ENCODE measurements at regions not wholly inside any gene's neighbourhood (a gene's known extent, or its start where the extent isn't known, plus 50 kb on each side); places are given as distances from the start of the nearest gene placed in this dataset.

DNA sequence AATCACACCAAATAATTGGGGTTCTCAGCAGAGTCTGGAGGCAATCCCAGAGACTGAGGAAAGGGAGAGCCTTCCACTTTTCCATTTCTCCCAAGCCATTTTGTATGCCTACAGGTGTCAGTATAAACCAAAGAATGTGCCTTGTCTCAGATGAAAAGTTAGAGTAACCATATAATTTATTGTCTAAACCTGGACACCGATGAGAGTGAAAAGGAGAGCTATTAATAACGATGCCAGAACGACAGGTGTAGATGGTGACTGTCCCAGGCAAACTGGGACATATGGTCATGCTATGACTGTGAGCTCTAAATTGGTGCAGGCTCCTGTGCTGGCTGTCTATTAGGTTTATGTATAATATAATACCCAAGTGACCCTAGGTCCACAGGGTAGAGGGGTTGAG lies 219.6 kb downstream of the ARHGAP12 start:
- DNase-seq: no peak

DNA sequence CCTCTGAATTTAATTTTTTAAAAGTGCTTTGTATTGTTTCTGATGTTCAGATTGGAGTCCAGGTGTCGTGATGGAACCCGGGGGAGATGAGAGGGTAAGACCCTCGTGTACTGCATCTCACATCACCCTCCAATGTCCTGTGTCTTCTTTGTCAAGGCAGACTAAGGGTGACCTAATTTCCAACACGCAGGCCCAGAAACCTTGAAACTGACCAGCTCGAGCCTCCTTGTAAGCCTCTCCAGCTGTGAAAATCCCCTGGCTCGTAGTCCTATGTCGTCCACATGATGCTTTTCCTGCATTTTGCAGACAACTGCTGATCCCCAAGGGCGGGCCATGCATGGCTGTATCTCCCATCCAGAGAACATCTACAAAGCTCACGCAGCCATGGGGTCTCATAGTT lies 220.2 kb downstream of the ARHGAP12 start:
- DNase-seq: no peak

- DNase-seq: no peak
Observed at GRCh38 chr10:31708046-31708445, 220.6 kb downstream of the ARHGAP12 start.

GRCh38 chr10:31707093-31708039 lies 221.3 kb downstream of the ARHGAP12 start:
- DNase-seq: no peak

GRCh38 chr10:31706464-31707092 lies 222.1 kb downstream of the ARHGAP12 start:
- no peak for DNase-seq

- DNase-seq: no peak
Observed at GRCh38 chr10:31705136-31705535, 223.5 kb downstream of the ARHGAP12 start.

- DNase-seq: no peak
Observed at GRCh38 chr10:31704195-31704594, 224.4 kb downstream of the ARHGAP12 start.

DNA sequence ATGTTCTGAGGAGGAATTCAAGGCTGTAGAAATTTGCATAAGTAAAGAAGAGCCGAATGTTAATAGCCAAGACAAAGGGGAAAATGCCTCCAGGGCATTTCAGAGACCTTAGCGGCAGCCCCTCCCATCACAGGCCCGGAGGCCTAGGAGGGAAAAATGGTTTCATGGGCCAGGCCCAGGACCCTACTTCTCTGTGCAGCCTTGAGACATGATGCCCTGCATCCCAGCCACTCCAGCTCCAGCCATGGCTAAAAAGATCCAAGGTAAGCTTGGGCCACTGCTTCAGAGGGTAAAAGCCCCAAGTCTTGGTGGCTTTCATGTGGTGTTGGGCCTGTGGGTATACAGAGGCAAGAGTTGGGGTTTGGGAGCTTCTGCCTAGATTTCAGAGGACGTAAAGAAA lies 225.7 kb downstream of the ARHGAP12 start:
- DNase-seq: no peak

GRCh38 chr10:31702005-31702404 lies 226.6 kb downstream of the ARHGAP12 start:
- no peak for DNase-seq

DNA sequence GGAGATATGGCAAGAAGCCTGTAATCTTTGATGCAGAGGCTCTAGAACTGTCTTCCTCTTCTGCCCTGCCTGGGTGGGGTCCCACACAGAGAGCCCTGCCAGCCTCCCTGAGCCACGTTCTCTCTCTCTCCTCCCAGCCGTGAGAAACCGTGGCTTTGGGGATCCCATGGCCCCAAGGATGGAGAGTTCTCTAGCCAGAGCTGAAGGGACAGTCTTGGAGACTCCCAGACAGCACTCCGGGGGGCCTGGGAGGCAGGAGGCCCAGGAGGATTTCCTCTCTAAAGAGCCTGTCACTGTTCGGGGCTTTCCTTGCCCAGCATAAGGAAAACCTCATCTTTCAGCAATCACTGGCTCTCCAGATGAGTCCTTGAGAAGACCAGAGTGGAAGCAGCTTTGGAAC lies 227.1 kb downstream of the ARHGAP12 start:
- DNase-seq: no peak

GRCh38 chr10:31700181-31700611 lies 228.4 kb downstream of the ARHGAP12 start:
- DNase-seq: no peak

- DNase-seq: no peak
Observed at GRCh38 chr10:31698181-31698830, 230.3 kb downstream of the ARHGAP12 start.

DNA sequence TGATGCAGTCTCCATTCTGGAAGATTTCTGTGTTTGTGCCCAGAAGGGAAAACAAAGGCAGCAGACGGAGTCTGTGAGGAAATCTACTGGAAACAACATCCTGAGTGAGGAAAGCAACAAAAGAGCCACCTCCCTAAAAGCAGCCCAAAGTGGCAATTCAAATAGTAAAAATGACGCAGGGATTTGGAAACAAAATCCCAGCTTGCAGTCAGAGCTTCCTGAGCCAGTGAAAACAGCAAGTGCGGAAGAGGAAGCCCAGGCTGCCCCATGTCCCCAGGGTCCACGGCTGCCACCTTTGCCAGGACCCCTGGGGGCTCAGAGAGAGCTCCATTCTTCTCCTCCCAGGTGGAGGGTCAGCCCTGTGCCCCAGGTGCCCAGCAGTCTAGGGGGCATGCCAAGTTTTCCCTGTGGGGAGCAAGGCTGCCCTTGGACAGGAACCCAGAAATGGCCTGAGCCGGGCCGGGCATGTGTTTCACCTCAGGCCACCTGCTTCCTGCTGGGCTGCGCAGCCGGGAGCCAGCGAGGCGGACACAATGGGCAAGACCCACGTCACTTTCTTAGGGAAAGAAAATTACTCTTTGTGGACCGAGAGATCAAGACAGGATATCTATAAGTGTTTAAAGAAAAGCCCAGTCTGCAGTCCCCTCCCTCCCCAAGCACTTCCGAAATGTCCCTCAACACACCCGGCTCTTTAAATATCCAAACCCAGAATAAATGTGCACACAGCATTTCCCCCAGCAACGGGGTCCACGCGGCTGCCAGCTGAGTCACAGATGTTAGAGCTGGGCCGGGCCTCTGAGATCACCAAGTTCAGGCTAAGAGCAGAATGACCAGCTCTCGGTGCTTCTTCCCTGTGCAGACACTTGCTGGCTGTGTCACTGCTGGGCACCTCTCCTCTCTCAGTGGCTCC lies 231.1 kb downstream of the ARHGAP12 start:
- DNase-seq: no peak

DNA sequence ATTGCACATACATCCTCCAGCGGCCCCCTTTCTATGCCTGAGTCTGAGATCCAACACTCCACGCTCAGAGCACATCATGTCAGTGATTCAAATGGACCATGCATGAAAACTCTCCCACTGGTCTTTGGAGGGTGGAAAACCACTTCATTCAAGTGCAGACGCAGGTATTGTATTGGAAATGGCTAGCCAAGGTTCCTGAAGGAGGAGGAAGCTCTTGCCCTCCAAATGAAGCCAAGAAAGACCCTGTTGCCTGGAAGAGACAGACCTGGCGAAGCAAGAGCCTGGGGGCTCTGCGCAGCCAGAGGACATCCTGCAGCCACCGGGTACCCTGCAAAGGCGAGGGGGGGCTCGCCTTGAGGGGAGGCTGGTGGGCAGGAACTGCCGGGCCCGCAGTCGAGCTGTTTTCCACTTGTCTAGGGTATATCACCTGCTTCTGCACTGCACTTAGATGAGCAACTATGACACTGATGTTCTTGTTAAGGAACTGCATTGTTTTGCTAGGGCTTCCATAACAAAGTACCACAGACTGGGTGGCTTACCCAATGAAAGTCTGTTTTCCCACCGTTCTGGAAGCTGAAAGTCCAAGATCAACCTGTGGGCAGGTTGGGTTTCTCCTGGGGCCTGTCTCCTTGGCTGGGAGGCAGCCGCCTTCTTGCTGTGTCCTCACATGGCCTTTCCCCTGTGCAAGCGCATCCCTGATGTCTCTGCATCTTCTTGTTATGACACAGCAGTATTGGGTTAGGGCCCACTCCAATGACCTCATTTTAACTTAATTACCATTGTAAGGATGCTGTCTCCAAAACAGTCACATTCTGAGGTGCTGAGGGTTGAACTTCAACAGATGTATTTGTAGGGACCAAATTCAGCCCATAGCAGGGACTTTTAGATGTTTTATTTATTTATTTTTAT lies 233.4 kb downstream of the ARHGAP12 start:
- no peak for DNase-seq

DNA sequence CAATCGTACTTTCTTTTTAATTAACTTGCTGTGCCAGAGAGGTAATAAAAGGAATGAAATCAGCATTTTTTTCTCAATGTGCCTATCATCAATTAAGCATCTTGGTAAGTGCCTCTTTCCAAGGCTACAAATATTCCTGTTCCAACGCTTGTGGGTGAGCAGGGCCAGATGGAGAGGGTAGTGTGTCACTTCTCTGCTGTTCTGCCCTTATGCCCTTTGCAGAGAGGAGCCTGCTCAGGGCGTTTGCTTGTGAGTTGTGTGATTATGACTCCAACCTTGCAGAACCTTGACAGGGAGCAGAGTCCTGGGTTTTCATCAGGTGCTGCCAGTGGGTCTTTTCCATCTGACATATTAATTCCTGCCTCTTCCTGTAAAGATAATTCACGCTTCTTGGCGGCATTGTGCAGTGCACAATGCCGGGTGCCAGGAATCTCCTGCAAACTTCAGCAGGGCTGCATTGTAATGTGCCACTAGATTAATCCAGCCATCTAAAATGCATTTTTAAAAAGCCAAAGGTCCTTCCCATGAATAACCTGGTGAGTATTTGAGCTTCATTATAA lies 234.4 kb downstream of the ARHGAP12 start:
- DNase-seq: no peak

- no peak for DNase-seq
Observed at GRCh38 chr10:31693491-31693890, 235.1 kb downstream of the ARHGAP12 start.

DNA sequence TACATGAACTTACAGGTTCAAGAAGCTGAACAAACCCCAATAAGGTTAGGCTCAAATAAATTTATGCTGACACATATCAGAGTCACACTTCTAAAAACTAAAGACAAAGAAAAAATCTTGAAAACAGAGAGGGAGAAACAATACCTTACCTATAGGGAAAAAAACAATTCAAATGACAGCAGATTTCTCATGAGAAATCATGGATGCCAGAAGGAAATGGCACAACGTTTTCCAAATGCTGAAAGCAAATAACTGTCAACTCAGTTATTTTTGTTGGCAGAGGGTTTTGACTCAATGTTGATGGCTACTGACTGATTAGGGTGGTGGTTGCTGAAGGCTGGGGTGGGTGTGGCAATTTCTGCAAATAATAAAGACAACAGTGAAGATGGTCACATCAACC lies 239.4 kb downstream of the ARHGAP12 start:
- no peak for DNase-seq

- no peak for DNase-seq
Observed at GRCh38 chr10:31687663-31688482, 240.8 kb downstream of the ARHGAP12 start.

GRCh38 chr10:31686599-31686998 lies 242.0 kb downstream of the ARHGAP12 start:
- no peak for DNase-seq

- DNase-seq: no peak
Observed at GRCh38 chr10:31683682-31684081, 244.9 kb downstream of the ARHGAP12 start.

All from 8988T (cell line).